Stimulated activated CD4-positive, alpha-beta T cell treated with anti-CD3 and anti-CD28 coated beads, Interleukin-2, amount 100 ng/mL, for 48 hours (primary cell): ENCODE measurements at regions not wholly inside any gene's neighbourhood (a gene's known extent, or its start where the extent isn't known, plus 50 kb on each side); places are given as distances from the start of the nearest gene placed in this dataset.

Experiments used
- DNase-seq, 2 donors: peaks; one replicate each; pipeline ENCODE4 v3.0.0-alpha.2; 2020

GRCh38 chr20:37643400-37643799 lies 50.4 kb upstream of the CTNNBL1 start:
- no peak for DNase-seq

GRCh38 chr20:37642246-37642645 lies 51.6 kb upstream of the CTNNBL1 start:
- no peak for DNase-seq

DNA sequence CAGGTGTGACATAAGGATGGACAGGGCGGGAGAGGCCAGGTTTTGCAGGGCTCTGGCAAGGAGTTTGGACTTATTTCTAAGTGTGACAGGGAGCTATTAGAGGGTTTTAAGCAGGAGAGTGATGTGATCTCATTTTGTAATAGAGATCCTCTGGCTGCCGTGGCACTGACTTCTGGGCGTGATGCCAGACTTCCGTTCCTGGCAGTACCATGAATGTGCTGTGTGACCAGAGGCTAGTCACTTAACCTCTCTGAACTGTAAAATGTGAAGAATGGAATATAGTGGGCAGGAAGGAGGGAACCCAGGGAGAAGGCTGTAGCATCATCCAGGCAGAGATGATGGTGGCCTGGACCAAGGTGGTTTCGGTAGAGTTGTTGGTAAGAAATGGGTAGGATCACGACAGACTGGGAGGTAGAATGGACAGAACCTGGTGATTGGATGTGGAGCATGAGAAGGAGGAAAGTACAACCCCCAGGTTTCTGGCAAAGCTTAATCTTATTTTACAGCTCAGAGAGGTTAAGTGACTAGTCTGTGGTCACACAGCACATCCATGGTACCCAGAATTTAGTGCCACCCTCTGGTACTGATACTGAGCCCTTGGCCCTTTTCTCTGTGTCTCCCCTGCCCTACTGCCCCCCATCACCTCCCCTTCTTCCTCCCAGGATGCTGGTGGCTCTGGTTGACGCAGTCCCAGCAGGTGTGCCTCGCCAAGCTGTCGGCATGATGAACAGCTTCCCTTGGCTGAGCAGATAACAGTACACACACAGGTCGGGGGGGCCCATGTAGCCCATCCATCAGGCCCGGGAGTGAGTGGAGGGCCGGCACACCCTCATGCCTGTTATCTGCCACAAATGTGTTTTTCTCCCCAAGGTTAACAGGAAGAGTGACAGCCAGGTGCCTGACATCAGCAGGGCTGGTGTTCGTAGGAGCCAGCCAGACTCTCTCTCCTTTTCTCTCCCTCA lies 52.9 kb upstream of the CTNNBL1 start:
- no peak for DNase-seq

DNA sequence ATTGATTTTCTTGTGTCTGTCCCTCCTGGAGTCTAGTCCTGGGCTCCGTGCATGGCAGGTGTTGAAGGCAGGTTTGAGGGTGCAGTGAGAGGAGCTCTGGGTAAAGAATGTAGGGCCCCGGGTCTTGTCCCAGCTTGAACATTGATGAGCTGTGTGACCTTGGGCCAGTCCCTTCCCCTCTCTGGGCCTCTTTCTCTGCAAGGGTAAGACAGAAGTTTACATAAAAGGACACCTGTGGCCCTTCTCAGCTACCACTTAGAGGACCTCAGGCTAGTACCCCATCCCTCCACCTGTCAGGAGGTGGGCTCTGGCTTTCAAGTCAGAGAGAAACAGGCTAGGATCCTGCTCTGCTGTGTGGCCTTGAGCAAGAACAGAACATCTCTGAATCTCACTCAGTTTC lies 55.3 kb upstream of the CTNNBL1 start:
- no peak for DNase-seq

- no peak for DNase-seq
Measured at GRCh38 chr20:37636977-37637376, 56.9 kb upstream of the CTNNBL1 start.

GRCh38 chr20:37636212-37636975 lies 57.4 kb upstream of the CTNNBL1 start:
- no peak for DNase-seq

GRCh38 chr20:37630993-37631392 lies 62.8 kb upstream of the CTNNBL1 start:
- no peak for DNase-seq

DNA sequence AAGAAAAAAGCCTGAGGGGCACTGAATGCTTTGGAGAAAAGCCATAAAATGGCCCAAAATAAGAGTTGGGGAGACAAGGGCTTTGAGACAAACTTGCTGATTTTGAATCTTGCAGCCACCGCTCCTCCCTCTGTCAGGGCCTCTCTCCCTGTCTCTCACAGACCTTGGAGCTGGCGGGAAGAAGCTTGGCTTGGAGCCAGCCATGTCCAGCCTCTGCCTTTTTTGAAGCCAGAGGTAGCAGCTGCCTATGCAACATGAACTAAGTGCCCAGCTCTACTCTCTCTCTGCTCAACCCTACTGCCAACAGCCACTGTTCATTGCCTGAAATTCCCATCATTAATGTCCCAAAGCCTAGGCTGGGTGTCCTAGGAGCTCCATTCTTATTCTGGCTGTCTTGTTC lies 63.7 kb upstream of the CTNNBL1 start:
- DNase-seq = no peak

GRCh38 chr20:37627767-37628130 lies 66.1 kb upstream of the CTNNBL1 start:
- no peak for DNase-seq

GRCh38 chr20:37627060-37627766 lies 66.6 kb upstream of the CTNNBL1 start:
- peak; percentile 20 to 36 for DNase-seq

DNA sequence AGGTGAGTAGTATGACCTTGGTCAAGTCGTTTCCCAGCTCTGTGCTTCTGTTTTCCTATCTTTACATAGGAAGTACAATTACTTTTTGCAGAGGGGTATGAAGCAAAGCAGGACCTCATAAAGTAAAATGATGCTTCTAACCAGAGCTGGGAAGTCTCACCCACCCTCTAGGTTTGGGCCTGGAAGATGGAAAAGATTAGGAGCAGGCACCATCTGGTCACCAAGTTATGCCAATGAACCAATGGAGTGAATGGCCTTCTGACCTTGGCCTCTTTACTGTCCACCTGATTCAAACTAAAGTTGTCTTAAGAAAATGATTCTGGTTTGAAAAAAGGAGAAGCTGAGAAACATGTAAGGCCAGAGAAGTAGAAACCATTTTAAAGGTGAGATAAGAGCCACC lies 68.9 kb upstream of the CTNNBL1 start:
- no peak for DNase-seq

GRCh38 chr20:37622728-37623127 lies 71.1 kb upstream of the CTNNBL1 start:
- DNase-seq = no peak

DNA sequence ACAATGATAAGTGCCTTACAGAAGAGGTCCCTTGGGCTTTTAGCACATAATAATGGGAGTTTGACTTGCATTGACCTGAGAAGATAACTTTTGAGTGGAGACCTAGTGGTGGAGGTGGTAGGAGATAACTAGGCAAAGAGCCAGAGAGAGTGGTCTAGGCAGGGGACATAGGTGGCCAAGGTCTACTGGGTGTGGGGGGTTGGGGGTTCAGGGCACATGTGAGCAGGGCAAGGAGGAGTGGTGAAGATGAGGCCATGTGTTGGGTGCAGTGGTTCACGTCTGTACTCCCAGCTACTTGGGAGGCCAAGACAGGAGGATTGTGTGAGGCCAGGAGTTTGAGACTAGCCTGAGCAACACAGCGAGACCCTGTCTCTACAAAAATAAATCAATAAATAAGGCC lies 74.3 kb upstream of the CTNNBL1 start:
- no peak for DNase-seq

- no peak for DNase-seq
Measured at GRCh38 chr20:37616110-37616425, 77.8 kb upstream of the CTNNBL1 start.

- DNase-seq = peak; percentile 55 to 75
Measured at GRCh38 chr20:37615340-37616109, 78.3 kb upstream of the CTNNBL1 start.

DNA sequence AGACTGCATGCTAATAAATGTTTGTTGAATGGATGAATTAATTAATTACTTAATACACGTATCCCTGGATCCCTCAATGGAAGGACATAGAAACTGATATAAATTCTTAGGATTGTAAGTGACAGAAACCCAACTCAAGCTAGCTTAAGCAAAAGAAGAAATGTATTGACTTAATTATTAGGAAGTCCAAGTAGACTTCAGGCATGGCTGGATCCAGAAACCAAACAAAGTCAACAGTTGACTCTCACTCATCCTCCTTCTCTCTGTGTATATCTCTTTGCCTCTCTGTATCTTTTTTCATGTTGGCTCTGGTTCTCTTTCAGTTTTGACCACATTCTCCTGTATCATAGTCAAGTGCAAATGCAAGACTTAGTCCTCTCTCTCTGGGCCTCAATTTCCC lies 82.0 kb upstream of the CTNNBL1 start:
- DNase-seq = no peak

DNA sequence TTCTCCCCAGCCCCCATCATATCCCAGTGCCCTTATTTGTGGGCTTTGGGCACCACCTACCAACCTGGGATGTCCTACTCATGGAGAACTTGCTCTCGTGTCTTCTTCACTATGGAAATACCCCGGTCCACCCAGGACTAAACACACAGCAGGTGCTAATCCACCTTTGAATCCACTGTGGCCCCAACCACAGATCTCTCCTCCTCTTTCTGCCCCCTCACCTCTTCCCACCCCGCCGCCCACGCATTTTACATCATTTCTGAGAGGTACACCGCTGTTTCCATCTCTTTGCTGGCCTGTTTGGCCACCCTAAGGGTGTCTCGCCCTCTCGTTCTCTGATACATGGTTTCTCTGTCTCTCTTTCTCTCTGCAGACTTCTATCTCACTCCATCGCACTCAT lies 82.5 kb upstream of the CTNNBL1 start:
- no peak for DNase-seq

DNA sequence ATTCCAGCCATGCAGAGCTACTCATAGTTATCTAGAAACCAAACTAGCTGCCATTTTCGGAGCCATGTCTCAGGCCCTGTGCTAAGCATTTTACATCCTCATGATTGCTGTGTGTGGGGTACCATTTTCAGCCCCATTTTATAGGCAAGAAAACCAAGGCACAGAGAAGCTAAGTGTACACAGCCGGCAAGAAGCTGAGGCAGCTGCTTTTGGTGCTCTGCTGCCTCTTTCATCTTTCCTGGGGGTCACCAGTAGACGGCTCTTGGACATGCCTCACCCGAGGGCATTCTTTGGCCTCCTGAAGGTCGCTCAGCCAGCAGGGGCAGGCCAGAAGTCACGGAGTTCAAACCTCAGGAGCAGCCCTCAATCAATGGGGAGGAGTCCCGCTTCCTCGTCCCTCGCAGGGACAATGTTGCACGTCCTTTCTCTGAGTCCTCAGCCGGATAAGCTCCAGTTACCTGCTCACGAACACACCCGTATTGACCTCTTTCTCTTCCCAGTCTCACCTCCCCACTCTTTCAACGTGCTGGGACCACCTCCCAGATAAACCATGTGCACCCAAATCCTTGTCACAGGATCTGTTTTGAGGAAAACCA lies 82.6 kb upstream of the BLCAP start:
- DNase-seq = no peak

DNA sequence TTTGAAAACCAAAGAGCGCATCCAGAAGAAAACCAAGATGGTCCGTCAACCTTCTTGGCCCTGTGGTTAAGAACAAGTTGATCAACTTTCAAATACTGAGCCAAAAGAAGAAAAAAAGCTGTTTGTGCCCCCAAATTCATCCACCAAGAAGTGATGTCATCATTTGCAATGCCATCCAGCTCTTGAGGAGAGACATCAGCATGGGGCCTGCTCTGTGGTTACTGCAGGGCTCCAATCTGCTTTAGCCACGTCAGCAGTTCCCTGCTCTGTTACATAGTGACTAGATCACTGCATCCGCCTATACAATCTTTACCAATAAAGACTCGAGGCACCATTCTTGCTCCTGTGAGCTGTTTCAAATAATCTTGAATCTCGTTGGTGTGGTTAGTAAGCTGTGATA lies 75.0 kb upstream of the BLCAP start:
- DNase-seq = no peak

DNA sequence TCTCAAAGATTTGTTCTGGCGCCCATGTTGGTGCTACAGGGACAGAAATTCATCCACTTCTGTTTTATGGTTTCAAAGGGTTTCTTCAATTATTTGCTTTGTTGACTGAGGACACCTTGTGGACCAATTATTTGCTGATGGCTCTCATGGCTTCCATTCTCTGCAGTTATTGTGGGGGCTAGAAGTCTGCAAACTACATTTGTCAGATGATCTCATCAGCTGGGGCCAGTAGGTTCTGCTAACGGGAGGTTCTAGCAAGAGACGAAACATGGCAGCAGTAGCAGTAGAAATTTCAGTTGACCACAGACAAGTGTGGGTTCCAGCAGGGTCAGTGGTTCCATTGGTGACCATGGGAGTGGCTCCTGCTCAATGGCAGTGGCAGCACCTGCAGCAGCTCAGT lies 72.8 kb upstream of the BLCAP start:
- DNase-seq = no peak

- DNase-seq = no peak
Measured at GRCh38 chr20:37598575-37599342, 71.1 kb upstream of the BLCAP start.

- DNase-seq = no peak
Measured at GRCh38 chr20:37598100-37598543, 70.4 kb upstream of the BLCAP start.
